H9 (cell line): ENCODE measurements at regions not wholly inside any gene's neighbourhood (a gene's known extent, or its start where the extent isn't known, plus 50 kb on each side); places are given as distances from the start of the nearest gene placed in this dataset.

Source experiments
- DNase-seq: peaks from one replicate; pipeline ENCODE4 v3.0.0-alpha.2; 2017
- H2AFZ ChIP-seq: one replicate; pipeline ENCODE4 v1.6.1; 2013; ENCODE audit warnings: mild to moderate bottlenecking, low read length, control low read depth, moderate library complexity
- H2AK5ac ChIP-seq: 2 replicates; pipeline ENCODE4 v1.6.1; 2013; ENCODE audit warnings: low read length, control low read depth, mixed read lengths; ENCODE audit not compliant: insufficient read length
- H2BK120ac ChIP-seq: one replicate; pipeline ENCODE4 v1.6.1; 2013; ENCODE audit warnings: low read depth, mild to moderate bottlenecking, low read length, control low read depth, inconsistent platforms; ENCODE audit not compliant: poor library complexity, severe bottlenecking
- H2BK12ac ChIP-seq: 2 replicates; pipeline ENCODE4 v1.6.1; 2013; ENCODE audit warnings: low read length, control low read depth, mixed read lengths, low read depth; ENCODE audit not compliant: insufficient read length
- H2BK15ac ChIP-seq: 2 replicates; pipeline ENCODE4 v1.6.1; 2013; ENCODE audit warnings: low read depth, low read length, control low read depth
- H2BK20ac ChIP-seq: one replicate; pipeline ENCODE4 v1.6.1; 2013; ENCODE audit warnings: low read depth, mild to moderate bottlenecking, low read length, control low read depth, inconsistent platforms; ENCODE audit not compliant: poor library complexity, severe bottlenecking
- H2BK5ac ChIP-seq: 2 replicates; pipeline ENCODE4 v1.6.1; 2013; ENCODE audit warnings: low read length, control low read depth, mixed read lengths; ENCODE audit not compliant: insufficient read length
- H3K14ac ChIP-seq: 2 replicates; pipeline ENCODE4 v1.6.1; 2013; ENCODE audit warnings: low read length, control low read depth; ENCODE audit not compliant: insufficient read depth
- H3K18ac ChIP-seq: 2 replicates; pipeline ENCODE4 v1.6.1; 2013; ENCODE audit warnings: low read depth, mild to moderate bottlenecking, mixed read lengths, low read length, control low read depth; ENCODE audit not compliant: insufficient read length
- H3K23ac ChIP-seq: 2 replicates; pipeline ENCODE4 v1.6.1; 2013; ENCODE audit warnings: low read length, control low read depth, mixed read lengths, low read depth; ENCODE audit not compliant: insufficient read length
- H3K23me2 ChIP-seq: 2 replicates; pipeline ENCODE4 v1.6.1; 2013; ENCODE audit warnings: low read depth, mild to moderate bottlenecking, mixed read lengths, low read length, control low read depth; ENCODE audit not compliant: insufficient read length, poor library complexity, severe bottlenecking
- H3K27ac ChIP-seq: 2 replicates; pipeline ENCODE4 v1.5.1; 2013; ENCODE audit warnings: low read length, control low read depth, mixed read lengths, low read depth; ENCODE audit not compliant: insufficient read length
- H3K27me3 ChIP-seq: 2 replicates; pipeline ENCODE4 v1.6.1; 2013; ENCODE audit warnings: low read length, control low read depth, inconsistent platforms; ENCODE audit not compliant: insufficient read depth
- H3K4ac ChIP-seq: 2 replicates; pipeline ENCODE4 v1.6.1; 2013; ENCODE audit warnings: low read depth, mild to moderate bottlenecking, control low read depth, inconsistent platforms, low read length, moderate library complexity
- H3K4me1 ChIP-seq: 2 replicates; pipeline ENCODE4 v1.6.1; 2013; ENCODE audit warnings: low read length, control low read depth, inconsistent platforms; ENCODE audit not compliant: insufficient read depth
- H3K4me2 ChIP-seq: 2 replicates; pipeline ENCODE4 v1.6.1; 2013; ENCODE audit warnings: low read length, control low read depth, mixed read lengths; ENCODE audit not compliant: insufficient read length, insufficient read depth
- H3K56ac ChIP-seq: 2 replicates; pipeline ENCODE4 v1.6.1; 2013; ENCODE audit warnings: low read depth, mild to moderate bottlenecking, mixed read lengths, low read length, control low read depth; ENCODE audit not compliant: insufficient read length
- H3K79me1 ChIP-seq: 2 replicates; pipeline ENCODE4 v1.6.1; 2013; ENCODE audit warnings: low read depth, mild to moderate bottlenecking, moderate library complexity, low read length, control low read depth, inconsistent platforms; ENCODE audit not compliant: insufficient read depth, poor library complexity, severe bottlenecking
- H3K79me2 ChIP-seq: 2 replicates; pipeline ENCODE4 v1.6.1; 2013; ENCODE audit warnings: low read length, control low read depth, inconsistent platforms; ENCODE audit not compliant: insufficient read depth
- H3K9ac ChIP-seq: 2 replicates; pipeline ENCODE4 v1.6.1; 2013; ENCODE audit warnings: low read length, control low read depth, mixed read lengths; ENCODE audit not compliant: insufficient read length; ENCODE audit errors: extremely low read depth
- H3K9me3 ChIP-seq: one replicate; pipeline ENCODE4 v1.6.1; 2013; ENCODE audit warnings: low read depth, low read length, inconsistent platforms; ENCODE audit not compliant: control insufficient read depth
- H3T11ph ChIP-seq: one replicate; pipeline ENCODE4 v1.6.1; 2013; ENCODE audit warnings: mild to moderate bottlenecking, low read length, control low read depth, inconsistent platforms
- H4K20me1 ChIP-seq: one replicate; pipeline ENCODE4 v1.6.1; 2013; ENCODE audit not compliant: control insufficient read depth, insufficient read length, insufficient read depth
- H4K5ac ChIP-seq: 2 replicates; pipeline ENCODE4 v1.6.1; 2013; ENCODE audit warnings: low read depth, mild to moderate bottlenecking, mixed read lengths, low read length, control low read depth; ENCODE audit not compliant: insufficient read length
- H4K8ac ChIP-seq: replicated peaks from 2 replicates; pipeline ENCODE4 v1.6.1; 2013; ENCODE audit warnings: low read length, control low read depth, mixed read lengths, low read depth; ENCODE audit not compliant: insufficient read length
- H4K91ac ChIP-seq: 2 replicates; pipeline ENCODE4 v1.6.1; 2013; ENCODE audit warnings: low read depth, mild to moderate bottlenecking, moderate library complexity, mixed read lengths, low read length, control low read depth; ENCODE audit not compliant: insufficient read length
- H3K27ac Mint-ChIP-seq, 3 experiments: 2 replicates in 2 of 3; 3 replicates in 1 of 3; pipeline ENCODE4 v1.8.0; 2020 to 2021; ENCODE audit warnings: mixed read lengths in 3 of 3, mild to moderate bottlenecking in 1 of 3, moderate library complexity in 1 of 3
- H3K27me3 Mint-ChIP-seq: 2 replicates; pipeline ENCODE4 v1.8.0; 2021; ENCODE audit warnings: low read depth, mild to moderate bottlenecking, moderate library complexity, mixed read lengths
- H3K36me3 Mint-ChIP-seq, 3 experiments: 2 replicates in 2 of 3; 3 replicates in 1 of 3; pipeline ENCODE4 v1.8.0; 2020 to 2021; ENCODE audit warnings: low read depth in 3 of 3, mixed read lengths in 3 of 3; ENCODE audit not compliant: insufficient read depth in 1 of 3
- H3K4me1 Mint-ChIP-seq, 2 experiments: 2 replicates each; pipeline ENCODE4 v1.8.0; 2020; ENCODE audit warnings: mixed read lengths in 2 of 2
- H3K4me3 Mint-ChIP-seq, 2 experiments: 2 replicates in 1 of 2; 3 replicates in 1 of 2; pipeline ENCODE4 v1.8.0; 2020 to 2021; ENCODE audit warnings: mild to moderate bottlenecking in 2 of 2, mixed read lengths in 2 of 2, moderate library complexity in 1 of 2
- H3K9me3 Mint-ChIP-seq, 2 experiments: 2 replicates in 1 of 2; 3 replicates in 1 of 2; pipeline ENCODE4 v1.8.0; 2020; ENCODE audit warnings: mild to moderate bottlenecking in 2 of 2, mixed read lengths in 2 of 2, moderate library complexity in 1 of 2
- WGBS: extraction: QIAGEN DNeasy Blood & Tissue Kit; methylation state at CpG from one replicate; pipeline ENCODE4 v1.1.7; 2013; ENCODE audit warnings: missing lambda C conversion rate, low lambda C conversion rate, mixed read lengths; ENCODE audit not compliant: insufficient read length; ENCODE audit errors: extremely low coverage; 5-methylcytosine and 5-hydroxymethylcytosine counted together
- TF ChIP-seq, protein P1 (sequence below): fragments of 200-600 bp; sonication (generic); conservative IDR thresholded peaks from 3 replicates; pipeline ENCODE4 v1.8.0; 2021; ENCODE audit warnings: antibody characterized with exemption, mild to moderate bottlenecking

DNA sequence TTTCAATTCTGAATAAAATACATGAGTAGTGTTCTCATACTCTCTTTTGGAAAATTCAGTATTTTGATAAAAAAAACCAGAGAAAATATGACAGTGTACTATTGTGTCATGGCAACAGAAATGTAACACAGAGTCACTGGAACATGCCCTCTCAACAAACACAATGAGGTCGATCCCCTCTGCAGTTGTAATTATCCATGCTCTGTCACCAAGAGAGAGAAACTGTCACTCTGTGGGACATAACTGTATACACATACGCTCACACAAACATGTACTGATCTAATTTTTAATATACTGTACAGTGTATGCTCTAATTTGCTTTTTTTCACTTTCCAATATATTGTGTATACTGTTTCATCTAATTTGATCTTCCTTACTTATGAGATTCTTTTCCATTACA is 1136.8 kb upstream of the TENM3 start:
- Histone ChIP-seq H3K4me1 (no peaks in the 10 kb centered on the region), H2AFZ (no peak overlapping the region), H2BK15ac (no peak overlapping the region), H3K23me2 (no peaks in the 10 kb centered on the region), H3K27ac (no peak overlapping the region), H3K79me1 (no peaks in the 10 kb centered on the region), H2AK5ac (no peak overlapping the region), H2BK5ac (no peak overlapping the region), H4K8ac (no peak overlapping the region), H3K14ac (no peak overlapping the region), H3K9ac (no peak overlapping the region), H3K79me2 (no peaks in the 10 kb centered on the region), H4K91ac (no peak overlapping the region), H3K4me2 (no peak overlapping the region), H2BK12ac (no peak overlapping the region), H3K9me3 (no peaks in the 10 kb centered on the region), H2BK120ac (no peak overlapping the region), H4K20me1 (no peaks in the 10 kb centered on the region), H3K56ac (no peak overlapping the region), H3K27me3 (no peaks in the 10 kb centered on the region), H4K5ac (no peak overlapping the region), H3K23ac (no peak overlapping the region), H3K4ac (no peak overlapping the region), H3K18ac (no peak overlapping the region), H2BK20ac (no peak overlapping the region), H3T11ph (no peak overlapping the region)
- peaks cover 11 to 22% of the 10 kb centered on the region in 2 experiments for H3K4me1 Mint-ChIP-seq
- no peak for DNase-seq
- H3K27me3 Mint-ChIP-seq = no peaks in the 10 kb centered on the region
- H3K9me3 Mint-ChIP-seq = no peaks in the 10 kb centered on the region
- WGBS = no CpG with 5 or more reads among the region's 2 CpGs
- TF ChIP-seq, protein P1, sequence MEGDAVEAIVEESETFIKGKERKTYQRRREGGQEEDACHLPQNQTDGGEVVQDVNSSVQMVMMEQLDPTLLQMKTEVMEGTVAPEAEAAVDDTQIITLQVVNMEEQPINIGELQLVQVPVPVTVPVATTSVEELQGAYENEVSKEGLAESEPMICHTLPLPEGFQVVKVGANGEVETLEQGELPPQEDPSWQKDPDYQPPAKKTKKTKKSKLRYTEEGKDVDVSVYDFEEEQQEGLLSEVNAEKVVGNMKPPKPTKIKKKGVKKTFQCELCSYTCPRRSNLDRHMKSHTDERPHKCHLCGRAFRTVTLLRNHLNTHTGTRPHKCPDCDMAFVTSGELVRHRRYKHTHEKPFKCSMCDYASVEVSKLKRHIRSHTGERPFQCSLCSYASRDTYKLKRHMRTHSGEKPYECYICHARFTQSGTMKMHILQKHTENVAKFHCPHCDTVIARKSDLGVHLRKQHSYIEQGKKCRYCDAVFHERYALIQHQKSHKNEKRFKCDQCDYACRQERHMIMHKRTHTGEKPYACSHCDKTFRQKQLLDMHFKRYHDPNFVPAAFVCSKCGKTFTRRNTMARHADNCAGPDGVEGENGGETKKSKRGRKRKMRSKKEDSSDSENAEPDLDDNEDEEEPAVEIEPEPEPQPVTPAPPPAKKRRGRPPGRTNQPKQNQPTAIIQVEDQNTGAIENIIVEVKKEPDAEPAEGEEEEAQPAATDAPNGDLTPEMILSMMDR = no peak
- no peak overlapping the region for H3K27ac Mint-ChIP-seq
- no peaks in the 10 kb centered on the region for H3K36me3 Mint-ChIP-seq
- H3K4me3 Mint-ChIP-seq = no peak overlapping the region
